NCI-H69 (cell line): ENCODE measurements at regions not wholly inside any gene's neighbourhood (a gene's known extent, or its start where the extent isn't known, plus 50 kb on each side); places are given as distances from the start of the nearest gene placed in this dataset.
"Not testable (repeated sequence)": the region's sequence is repeated elsewhere in the genome, so short reads cannot be mapped to it uniquely, and the experiment has no call there.

Experiments used
- DNase-seq: peaks from one replicate; lab custom pipeline; 2025; lab: John Stamatoyannopoulos, UW

DNA sequence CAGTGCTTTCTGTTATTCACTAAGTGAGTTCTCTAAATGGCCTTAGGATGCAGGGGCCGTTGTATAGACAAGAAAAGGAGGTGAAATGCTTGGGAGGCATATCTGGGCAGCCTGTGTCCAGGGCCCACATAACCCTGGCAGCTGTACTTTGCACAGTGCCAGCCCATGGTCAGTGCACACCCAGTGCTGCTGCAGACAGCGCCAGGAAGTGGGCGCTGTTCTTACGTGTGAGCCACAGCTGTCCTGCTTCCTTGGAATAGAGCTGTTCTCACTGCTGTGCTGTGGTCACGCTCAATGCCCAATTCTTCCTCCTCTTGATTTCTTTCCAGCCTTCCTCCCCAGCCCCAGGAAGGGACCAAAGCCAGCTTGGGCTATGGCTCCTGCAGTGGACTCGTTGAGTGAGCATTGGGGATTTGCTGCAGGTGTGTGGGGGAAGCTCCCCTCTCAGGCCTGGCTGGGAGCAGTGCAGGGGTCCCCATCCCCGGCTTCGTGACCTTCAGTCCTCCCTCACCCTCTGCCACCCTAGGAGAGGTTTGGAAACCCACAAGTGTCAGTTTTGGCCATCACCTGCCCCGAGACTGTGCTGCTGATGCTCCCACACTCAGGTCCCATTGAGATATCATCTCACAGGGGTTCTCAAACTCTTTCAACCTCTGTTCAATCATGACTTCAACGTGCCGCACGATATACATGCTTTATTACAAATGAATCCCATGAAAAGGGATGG lies 246.8 kb upstream of the EXOC2 start:
- DNase-seq: no peak

- no peak for DNase-seq
Measured at GRCh38 chr6:938916-939315, 246.0 kb upstream of the EXOC2 start.

- no peak for DNase-seq
Measured at GRCh38 chr6:938271-938905, 245.4 kb upstream of the EXOC2 start.

GRCh38 chr6:935582-935981 lies 242.6 kb upstream of the EXOC2 start:
- no peak for DNase-seq

GRCh38 chr6:934686-935085 lies 241.7 kb upstream of the EXOC2 start:
- no peak for DNase-seq

GRCh38 chr6:931919-932318 lies 239.0 kb upstream of the EXOC2 start:
- not testable (repeated sequence) for DNase-seq

DNA sequence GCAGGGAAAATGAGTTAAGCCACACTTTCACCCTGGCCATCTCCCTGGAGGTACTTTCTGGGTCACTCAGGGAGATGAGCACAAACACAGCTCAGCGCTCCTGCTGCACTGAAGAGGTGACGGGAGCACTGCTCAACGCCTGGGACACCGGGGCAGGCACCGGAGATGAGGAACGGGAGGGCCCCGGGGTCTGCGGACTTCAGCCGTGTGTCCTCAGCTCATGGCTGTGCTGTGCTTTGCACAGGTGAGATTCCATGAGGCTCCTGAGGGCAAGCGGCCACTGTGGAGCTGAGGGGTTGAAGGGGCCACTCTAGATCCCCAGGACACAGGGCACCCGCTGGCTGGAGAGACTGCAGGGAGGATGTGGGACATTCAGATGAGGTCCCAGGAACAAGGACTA lies 234.2 kb upstream of the EXOC2 start:
- DNase-seq: no peak

GRCh38 chr6:925656-926213 lies 232.8 kb upstream of the EXOC2 start:
- no peak for DNase-seq

DNA sequence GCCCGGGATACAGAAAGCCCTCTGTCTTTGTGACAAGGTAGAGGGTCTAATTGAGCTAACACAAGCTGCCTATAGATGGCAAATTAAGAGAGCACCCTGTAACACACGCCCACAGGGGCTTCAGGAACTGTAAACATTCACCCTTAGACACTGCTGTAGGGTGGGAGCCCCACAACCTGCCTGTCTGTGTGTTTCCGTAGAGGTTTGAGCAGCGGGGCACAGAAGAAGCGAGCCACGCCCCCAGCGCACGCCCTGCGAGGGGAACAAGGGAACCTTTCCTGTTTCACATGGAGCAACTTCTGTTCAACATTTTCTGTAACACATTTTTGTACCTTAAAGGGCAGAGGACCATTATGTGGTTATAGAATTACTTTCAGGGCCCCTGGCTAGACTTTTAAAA lies 231.7 kb upstream of the EXOC2 start:
- DNase-seq: no peak

DNA sequence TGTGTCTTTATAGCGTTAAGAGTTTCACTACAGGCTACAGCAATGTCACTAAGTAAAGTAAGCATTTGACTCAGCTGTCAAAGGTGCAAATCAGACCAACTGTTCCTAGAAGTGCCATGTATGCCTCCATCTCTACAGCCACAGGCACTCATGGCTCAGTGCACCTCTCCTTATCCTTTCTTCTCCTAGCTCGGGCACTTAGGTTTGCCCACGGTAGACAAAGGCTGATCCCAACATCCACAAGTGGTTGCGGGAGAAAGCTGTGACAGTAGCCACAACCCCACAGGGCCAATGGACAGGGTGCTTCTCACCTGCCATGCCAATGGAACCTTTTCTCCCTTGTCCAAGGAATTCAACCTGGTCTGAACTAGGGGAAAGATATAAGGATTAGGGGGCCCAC lies 228.5 kb upstream of the EXOC2 start:
- no peak for DNase-seq

- DNase-seq: no peak
Measured at GRCh38 chr6:920512-920911, 227.6 kb upstream of the EXOC2 start.

DNA sequence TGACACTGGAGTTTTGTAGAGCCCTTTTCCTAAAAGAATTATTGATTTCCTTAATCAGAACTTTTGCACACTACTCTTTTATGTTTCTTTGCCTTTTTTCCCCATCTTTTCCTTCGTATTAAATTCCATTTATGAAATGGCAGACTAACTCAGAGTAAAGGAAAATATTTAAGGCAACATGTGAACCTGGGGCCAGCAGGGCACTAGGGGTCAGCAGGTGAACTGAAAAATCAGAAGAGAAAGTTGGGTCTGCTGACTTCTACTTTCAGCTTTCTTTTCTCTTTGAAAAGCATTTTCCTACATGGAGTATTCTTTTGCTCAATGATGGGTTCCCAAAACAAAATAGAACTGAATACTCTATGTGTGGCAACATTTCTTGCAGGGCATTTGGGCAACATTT lies 226.6 kb upstream of the EXOC2 start:
- DNase-seq: no peak

DNA sequence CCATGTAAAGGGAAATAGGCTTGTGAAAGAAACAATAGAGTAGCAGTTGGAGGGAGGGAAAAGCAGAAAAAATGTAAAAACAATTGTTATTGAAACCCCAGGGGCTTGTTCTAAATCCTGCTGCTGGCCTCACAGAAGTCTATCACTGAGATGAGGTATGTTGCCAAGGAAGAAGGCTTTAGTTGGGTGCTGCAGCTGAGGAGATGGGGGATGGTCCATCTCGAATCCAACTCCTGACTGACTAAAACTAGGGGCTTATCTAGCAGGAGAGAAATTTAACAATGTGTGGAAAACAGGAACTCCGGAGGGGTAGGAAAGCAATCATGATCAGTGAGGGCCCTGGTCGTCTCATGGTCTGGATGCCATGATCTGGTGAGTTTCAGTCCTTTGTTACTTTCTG lies 225.0 kb upstream of the EXOC2 start:
- DNase-seq: no peak

DNA sequence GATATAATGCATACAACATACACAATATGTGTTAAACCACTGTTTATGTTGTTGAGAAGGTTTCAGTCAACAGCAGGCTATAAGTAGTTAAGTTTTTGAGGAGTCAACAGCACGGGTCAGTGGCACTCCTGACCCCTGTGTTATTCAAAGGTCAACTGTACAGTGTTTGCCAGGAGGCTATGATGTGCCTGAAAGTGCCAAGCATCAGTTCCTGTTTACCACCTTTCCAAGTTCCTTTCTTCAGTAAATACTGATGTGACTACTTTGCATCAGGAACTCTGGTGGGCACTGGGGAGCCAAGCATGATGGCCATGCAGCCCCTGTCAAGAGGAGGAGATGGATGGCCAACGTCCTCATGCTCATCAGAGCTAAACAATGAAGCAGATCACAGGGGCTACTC lies 224.4 kb upstream of the EXOC2 start:
- DNase-seq: no peak

DNA sequence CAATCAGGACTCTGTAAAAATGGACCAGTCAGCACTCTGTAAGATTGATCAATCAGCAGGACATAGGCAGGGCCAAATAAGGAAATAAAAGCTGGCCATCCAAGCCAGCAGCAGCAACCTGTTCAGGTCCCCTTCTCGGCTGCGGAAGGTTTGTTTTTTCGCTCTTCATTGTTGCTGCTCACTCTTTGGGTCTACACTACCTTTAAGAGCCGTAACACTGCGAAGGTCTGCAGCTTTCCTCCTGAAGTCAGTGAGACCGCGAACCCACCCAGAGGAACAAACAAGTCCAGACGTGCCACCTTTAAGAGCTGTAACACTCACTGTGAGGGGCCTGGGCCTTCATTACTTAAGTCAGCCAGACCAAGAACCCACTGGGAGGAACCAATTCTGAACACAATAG lies 223.2 kb upstream of the EXOC2 start:
- no peak for DNase-seq

DNA sequence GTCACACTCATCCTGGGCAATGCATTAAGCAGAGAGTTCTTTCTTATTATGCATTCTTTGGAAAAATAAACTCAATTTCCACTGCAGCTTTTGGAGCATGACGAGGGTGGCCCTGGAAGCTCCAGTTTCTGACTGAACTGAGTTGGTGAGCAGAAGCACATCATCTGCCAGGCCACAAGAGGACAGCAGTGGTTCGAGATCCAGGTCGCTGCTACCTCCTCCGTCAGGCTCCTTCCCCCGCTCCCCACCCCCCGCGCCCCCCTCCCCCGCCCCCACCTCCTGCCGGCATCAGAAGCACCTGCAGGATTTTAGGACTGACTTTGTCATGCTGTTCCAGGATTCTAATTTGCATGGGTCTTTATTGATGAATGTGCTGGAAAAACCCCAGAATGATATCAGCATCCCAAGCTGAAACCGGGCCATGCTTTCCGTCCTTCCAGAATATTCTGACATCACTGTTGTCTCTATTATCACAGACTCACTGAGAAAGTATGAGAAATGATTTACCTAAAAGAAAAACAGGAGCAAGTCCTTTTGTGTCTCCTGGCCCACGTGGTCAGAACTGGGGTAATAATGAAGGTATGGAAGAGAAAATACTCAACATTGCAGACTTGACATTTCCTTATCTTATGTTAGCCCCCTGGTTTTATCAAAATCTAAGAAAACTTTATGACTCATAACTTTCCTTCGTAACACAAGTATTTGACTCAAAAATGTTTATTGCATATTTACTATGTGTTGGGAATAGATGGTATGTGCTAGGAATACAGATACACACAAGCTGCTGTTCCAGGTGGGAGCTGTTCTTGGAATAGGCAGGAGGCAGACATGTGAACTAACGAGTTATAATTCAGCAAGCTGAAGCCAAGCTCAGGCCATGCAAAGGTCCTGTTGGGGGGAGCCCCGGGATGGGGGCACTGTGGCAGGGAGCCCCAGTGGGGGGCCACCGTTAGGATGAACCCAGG lies 220.2 kb upstream of the EXOC2 start:
- DNase-seq: peak; percentile 35

- DNase-seq: no peak
Measured at GRCh38 chr6:907928-908327, 215.0 kb upstream of the EXOC2 start.

DNA sequence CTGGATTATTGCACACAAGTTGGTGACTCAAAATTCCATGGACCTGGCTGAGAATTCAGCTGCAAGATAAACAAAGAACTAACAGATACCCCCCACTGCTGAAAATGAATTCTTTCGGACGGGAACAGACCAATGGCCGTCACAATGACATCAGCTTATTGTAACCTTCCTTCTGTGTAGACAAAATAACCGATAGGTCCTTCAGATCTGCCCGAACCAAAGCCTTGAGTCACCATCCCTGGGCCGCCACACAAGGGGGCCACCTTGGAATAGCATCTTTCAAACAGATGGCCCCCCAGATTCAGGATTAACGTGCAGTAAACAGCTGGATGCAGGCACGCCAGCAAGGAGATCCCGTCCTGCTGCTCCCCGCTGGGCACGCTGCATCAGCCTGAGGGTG lies 214.0 kb upstream of the EXOC2 start:
- peak; percentile 67 for DNase-seq

DNA sequence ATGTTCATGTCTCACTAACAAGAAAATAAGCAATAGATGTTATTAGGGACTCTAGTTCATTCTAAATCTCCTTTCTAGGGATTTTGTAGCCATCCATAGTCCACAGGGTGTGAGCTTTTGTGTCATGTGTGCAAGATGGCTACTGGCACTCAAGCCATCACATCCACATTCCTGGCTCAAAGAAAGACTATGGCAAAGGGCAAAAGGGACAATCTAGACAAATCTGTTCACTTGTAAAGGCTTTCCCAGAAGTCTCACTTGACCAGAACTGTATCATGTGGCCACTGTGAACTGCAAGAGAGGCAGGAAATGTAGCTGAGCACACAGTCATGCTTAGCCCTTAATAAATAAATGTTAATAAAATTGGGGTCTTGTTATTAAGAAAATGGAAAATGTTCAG lies 212.6 kb upstream of the EXOC2 start:
- no peak for DNase-seq

DNA sequence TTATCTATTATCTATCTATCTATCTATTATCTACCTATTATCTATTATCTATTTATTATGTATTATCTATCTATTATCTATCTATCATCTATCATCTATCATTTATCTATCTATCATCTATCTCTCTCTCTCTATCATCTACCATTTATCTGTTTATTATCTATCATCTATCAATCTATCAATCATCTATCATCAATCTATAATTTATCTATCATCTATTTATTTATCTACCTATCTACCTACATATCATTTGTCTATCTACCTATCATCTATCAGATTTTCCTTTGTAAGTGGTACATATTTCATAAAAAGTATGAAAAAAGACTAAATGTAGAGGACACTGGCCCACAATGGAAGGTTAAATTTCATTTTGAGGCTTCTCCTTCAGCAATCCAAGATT lies 212.1 kb upstream of the EXOC2 start:
- no peak for DNase-seq

DNA sequence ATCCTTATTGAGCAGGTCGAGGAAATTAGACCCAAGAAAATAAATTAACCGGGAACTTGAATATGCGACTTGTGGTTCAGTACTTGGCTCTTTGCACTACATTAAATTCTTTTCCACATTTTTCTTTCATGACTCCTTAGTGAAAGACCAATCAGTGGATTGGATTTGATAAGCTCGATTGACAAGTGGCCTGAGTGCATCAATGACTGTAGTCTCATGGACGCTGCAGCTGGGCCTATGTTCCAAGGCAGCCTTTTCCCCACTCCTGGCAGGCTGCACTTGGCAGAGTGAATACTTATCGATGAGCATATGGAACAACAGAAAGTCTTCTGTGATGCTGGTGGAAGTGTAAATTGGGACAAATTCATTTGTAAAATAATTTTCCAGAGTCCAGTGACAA lies 210.8 kb upstream of the EXOC2 start:
- DNase-seq: no peak

DNA sequence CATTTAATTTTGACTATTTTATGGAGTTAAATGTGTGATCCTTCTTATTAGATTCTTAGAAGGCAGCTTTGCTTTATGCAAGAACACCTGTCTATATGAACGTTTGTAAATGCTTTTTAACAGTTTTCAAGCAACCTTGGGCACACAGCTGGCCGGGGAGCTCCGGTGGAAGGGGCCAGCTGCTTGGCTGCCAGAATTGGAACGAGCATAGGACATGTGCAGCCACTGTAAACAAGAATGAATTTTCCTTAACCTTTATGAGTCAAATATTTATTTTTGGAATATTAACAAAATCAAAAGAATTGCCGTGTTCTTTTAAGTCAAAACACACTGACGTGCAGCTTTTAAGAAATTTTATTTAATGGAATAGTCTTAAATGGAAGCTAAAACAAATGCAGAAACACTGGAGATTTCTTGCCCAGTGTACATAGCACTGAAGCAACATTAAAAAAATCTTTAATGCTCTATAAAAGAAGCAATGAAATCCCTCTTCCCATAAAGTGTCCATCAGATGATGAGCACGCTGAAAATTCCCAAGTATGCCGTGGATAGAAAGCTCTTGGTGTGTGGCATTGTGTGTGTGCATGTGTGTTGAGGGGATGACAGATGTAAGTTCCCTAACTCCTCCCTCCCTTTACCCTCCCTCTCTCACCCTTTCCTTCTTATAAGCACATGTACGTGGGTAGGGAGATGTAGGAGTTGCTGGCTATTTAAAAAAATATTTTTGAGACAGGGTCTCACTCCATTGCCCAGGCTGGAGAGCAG lies 208.9 kb upstream of the EXOC2 start:
- no peak for DNase-seq
